ENCODE measurements at regions not wholly inside any gene's neighbourhood (a gene's known extent, or its start where the extent isn't known, plus 50 kb on each side); places are given as distances from the start of the nearest gene placed in this dataset.

GRCh38 chr21:41594268-41594667, 86.3 kb upstream of the TMPRSS2 start:
- TF ChIP-seq CTCF (IDR thresholded peaks at IDR 0.05; ENCODE audit: low read depth, low read length, missing control alignments): no peak
- no peak for DNase-seq (ENCODE audit: low read depth)
- H3K4me3 ChIP-seq (ENCODE audit: low read depth, low read length): no peak overlapping the region

- no peak overlapping the region for H3K4me3 ChIP-seq (ENCODE audit: low read depth, low read length)
- TF ChIP-seq CTCF (IDR thresholded peaks at IDR 0.05; ENCODE audit: low read depth, low read length, missing control alignments): no peak
- DNase-seq (ENCODE audit: low read depth): no peak
These were observed 85.8 kb upstream of the TMPRSS2 start for GRCh38 chr21:41593760-41594138.

- no peak overlapping the region for H3K4me3 ChIP-seq (ENCODE audit: low read depth, low read length)
- no peak for DNase-seq (ENCODE audit: low read depth)
- no peak for TF ChIP-seq CTCF (IDR thresholded peaks at IDR 0.05; ENCODE audit: low read depth, low read length, missing control alignments)
These were observed 85.2 kb upstream of the TMPRSS2 start for GRCh38 chr21:41593051-41593759.

GRCh38 chr21:41589620-41590175, 81.7 kb upstream of the TMPRSS2 start:
- H3K4me3 ChIP-seq (ENCODE audit: low read depth, low read length): no peak overlapping the region
- no peak for TF ChIP-seq CTCF (IDR thresholded peaks at IDR 0.05; ENCODE audit: low read depth, low read length, missing control alignments)
- DNase-seq (ENCODE audit: low read depth): no peak

- DNase-seq (ENCODE audit: low read depth): no peak
These were observed 81.2 kb upstream of the TMPRSS2 start for GRCh38 chr21:41589131-41589530.

GRCh38 chr21:41585199-41585994, 77.4 kb upstream of the TMPRSS2 start:
- no peak for TF ChIP-seq CTCF (IDR thresholded peaks at IDR 0.05; ENCODE audit: low read depth, low read length, missing control alignments)
- no peak overlapping the region for H3K4me3 ChIP-seq (ENCODE audit: low read depth, low read length)
- no peak for DNase-seq (ENCODE audit: low read depth)

More at GRCh38 chr21:41589131-41589530, 81.2 kb upstream of the TMPRSS2 start:
- peak; percentile 27 for TF ChIP-seq CTCF (IDR thresholded peaks at IDR 0.05; ENCODE audit: low read depth, low read length, missing control alignments)
- H3K4me3 ChIP-seq (ENCODE audit: low read depth, low read length): no peak overlapping the region
